GM12891 (cell line): ENCODE measurements at regions not wholly inside any gene's neighbourhood (a gene's known extent, or its start where the extent isn't known, plus 50 kb on each side); places are given as distances from the start of the nearest gene placed in this dataset.

ENCODE experiments used
- POLR2A ChIP-seq: IDR thresholded peaks from 2 replicates; pipeline ENCODE4 v1.6.1; 2011; ENCODE audit warnings: low read depth, low read length, control low read depth
- POU2F2 ChIP-seq: IDR thresholded peaks from 2 replicates; pipeline ENCODE4 v1.6.1; 2011; ENCODE audit warnings: low read depth, mild to moderate bottlenecking, control low read depth, low read length, moderate library complexity

DNA sequence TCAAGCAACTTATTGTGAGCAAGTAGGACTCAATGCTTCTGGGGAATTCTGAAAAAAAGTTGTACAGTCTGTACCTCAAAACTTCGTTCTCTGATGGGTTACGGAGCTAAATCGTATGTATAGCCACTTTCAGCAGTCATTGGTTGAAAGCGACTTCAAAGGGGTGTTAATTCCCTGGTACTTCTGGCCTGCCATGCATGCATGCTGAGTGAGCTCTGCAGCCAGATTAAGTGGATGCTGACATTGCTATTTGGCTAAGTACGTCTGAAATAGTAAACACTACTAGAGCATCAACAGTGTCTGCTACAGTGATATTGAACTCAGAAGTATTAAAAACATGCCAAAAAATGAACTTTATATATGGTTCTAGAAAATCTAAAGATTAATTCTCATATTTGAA, 1183.1 kb upstream of the PCDH20 start:
- no peak for TF ChIP-seq POLR2A
- no peak for TF ChIP-seq POU2F2
